ENCODE measurements at regions not wholly inside any gene's neighbourhood (a gene's known extent, or its start where the extent isn't known, plus 50 kb on each side); places are given as distances from the start of the nearest gene placed in this dataset.

DNA sequence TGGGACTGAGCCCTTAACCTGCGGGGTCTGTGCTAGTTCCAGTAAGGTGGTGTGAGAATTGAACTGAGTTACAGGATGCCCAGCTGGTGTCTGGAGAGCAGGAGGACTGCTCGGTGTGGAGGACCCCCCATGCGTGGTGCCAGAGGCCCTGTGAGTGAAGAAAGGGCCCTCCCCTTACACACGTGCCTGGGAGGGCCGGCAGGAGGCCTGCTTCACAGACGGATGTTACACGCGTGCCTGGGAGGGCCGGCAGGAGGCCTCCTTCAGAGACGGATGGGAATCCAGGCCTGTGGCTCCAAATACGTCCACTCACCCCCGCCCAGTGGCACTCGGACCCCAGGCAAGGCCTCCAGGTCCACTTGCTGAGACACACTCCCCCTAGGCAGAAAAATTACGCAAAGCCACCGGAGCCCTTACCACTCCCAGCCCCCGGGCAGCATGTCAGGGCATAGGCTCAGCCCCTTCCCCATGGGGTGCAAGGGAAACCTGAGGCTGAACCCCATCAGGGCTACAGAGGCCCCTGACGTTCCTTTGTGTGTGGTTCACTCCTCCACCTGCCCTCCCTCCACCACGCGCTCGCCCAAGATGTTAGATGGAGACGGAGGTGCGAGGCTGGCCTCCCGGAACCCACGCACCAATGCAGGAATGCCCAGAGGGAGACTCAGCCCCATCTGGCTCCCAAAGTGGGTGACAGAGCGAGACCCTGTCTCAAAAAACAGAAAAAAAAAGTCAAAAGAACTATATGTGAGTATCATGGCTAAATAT lies 227.8 kb downstream of the BRD1 start:
- Histone ChIP-seq H3K4me1 (ENCODE audit: control insufficient read depth in 1 of 2, insufficient read depth in 2 of 2, low read length in 2 of 2) (no peaks in the 10 kb centered on the region), H3K27me3 (ENCODE audit: control insufficient read depth in 1 of 2, insufficient read depth in 2 of 2, low read length in 2 of 2) (no peaks in the 10 kb centered on the region), H3K9me3 (ENCODE audit: control insufficient read depth in 1 of 2, low read length in 2 of 2) (peaks cover 0 to 2% of the 10 kb centered on the region in 2 donors), H3K36me3 (ENCODE audit: control insufficient read depth in 1 of 2, insufficient read depth in 2 of 2, low read length in 2 of 2) (no peaks in the 10 kb centered on the region), H3K27ac (ENCODE audit: low read depth, low read length) (no peak overlapping the region), H3K4me3 (ENCODE audit: low read depth in 1 of 2, low read length in 2 of 2) (no peak overlapping the region), H3K9ac (ENCODE audit: low read depth in 1 of 2, low read length in 2 of 2) (no peak overlapping the region)

DNA sequence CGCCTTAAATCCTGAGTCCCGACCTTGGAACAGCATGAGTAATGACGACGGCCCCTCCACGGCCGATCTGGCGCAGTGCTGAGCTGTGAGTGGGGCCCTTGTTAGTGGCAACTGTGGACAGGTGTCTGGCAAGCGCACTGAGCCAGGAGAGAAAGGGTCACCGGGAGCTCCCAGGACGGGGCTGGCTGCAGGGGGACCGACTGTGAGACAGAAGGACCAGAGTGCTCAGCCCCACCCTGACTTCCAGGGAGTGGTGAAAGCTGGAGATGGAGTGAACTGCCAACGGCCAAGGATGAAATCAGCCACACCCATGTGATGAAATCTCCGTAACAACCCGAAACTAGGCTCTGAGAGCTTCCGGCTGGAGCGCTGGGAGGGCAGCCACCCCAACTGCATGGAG lies 228.6 kb downstream of the BRD1 start:
- H3K27ac ChIP-seq (ENCODE audit: low read depth, low read length), result no peak overlapping the region
- H3K36me3 ChIP-seq (ENCODE audit: control insufficient read depth in 1 of 2, insufficient read depth in 2 of 2, low read length in 2 of 2), result no peaks in the 10 kb centered on the region
- no peak overlapping the region for H3K4me3 ChIP-seq (ENCODE audit: low read depth in 1 of 2, low read length in 2 of 2)
- no peaks in the 10 kb centered on the region for H3K9me3 ChIP-seq (ENCODE audit: control insufficient read depth in 1 of 2, low read length in 2 of 2)
- no peaks in the 10 kb centered on the region for H3K27me3 ChIP-seq (ENCODE audit: control insufficient read depth in 1 of 2, insufficient read depth in 2 of 2, low read length in 2 of 2)
- no peak overlapping the region for H3K9ac ChIP-seq (ENCODE audit: low read depth in 1 of 2, low read length in 2 of 2)
- H3K4me1 ChIP-seq (ENCODE audit: control insufficient read depth in 1 of 2, insufficient read depth in 2 of 2, low read length in 2 of 2), result no peaks in the 10 kb centered on the region

- Histone ChIP-seq H3K27me3 (ENCODE audit: control insufficient read depth in 1 of 2, insufficient read depth in 2 of 2, low read length in 2 of 2) (no peaks in the 10 kb centered on the region), H3K4me1 (ENCODE audit: control insufficient read depth in 1 of 2, insufficient read depth in 2 of 2, low read length in 2 of 2) (no peaks in the 10 kb centered on the region), H3K36me3 (ENCODE audit: control insufficient read depth in 1 of 2, insufficient read depth in 2 of 2, low read length in 2 of 2) (no peaks in the 10 kb centered on the region), H3K9ac (ENCODE audit: low read depth in 1 of 2, low read length in 2 of 2) (no peak overlapping the region), H3K9me3 (ENCODE audit: control insufficient read depth in 1 of 2, low read length in 2 of 2) (no peaks in the 10 kb centered on the region), H3K27ac (ENCODE audit: low read depth, low read length) (no peak overlapping the region), H3K4me3 (ENCODE audit: low read depth in 1 of 2, low read length in 2 of 2) (no peak overlapping the region)
These were observed 229.3 kb downstream of the BRD1 start for GRCh38 chr22:49598338-49598737.

GRCh38 chr22:49597428-49598039 lies 230.1 kb downstream of the BRD1 start:
- no peaks in the 10 kb centered on the region for H3K36me3 ChIP-seq (ENCODE audit: control insufficient read depth in 1 of 2, insufficient read depth in 2 of 2, low read length in 2 of 2)
- H3K9ac ChIP-seq (ENCODE audit: low read depth in 1 of 2, low read length in 2 of 2), result no peak overlapping the region
- H3K4me1 ChIP-seq (ENCODE audit: control insufficient read depth in 1 of 2, insufficient read depth in 2 of 2, low read length in 2 of 2), result no peaks in the 10 kb centered on the region
- no peaks in the 10 kb centered on the region for H3K9me3 ChIP-seq (ENCODE audit: control insufficient read depth in 1 of 2, low read length in 2 of 2)
- H3K27me3 ChIP-seq (ENCODE audit: control insufficient read depth in 1 of 2, insufficient read depth in 2 of 2, low read length in 2 of 2), result no peaks in the 10 kb centered on the region
- no peak overlapping the region for H3K27ac ChIP-seq (ENCODE audit: low read depth, low read length)
- no peak overlapping the region for H3K4me3 ChIP-seq (ENCODE audit: low read depth in 1 of 2, low read length in 2 of 2)

- H3K9ac ChIP-seq (ENCODE audit: low read depth in 1 of 2, low read length in 2 of 2), result no peak overlapping the region
- no peaks in the 10 kb centered on the region for H3K4me1 ChIP-seq (ENCODE audit: control insufficient read depth in 1 of 2, insufficient read depth in 2 of 2, low read length in 2 of 2)
- no peak overlapping the region for H3K27ac ChIP-seq (ENCODE audit: low read depth, low read length)
- H3K4me3 ChIP-seq (ENCODE audit: low read depth in 1 of 2, low read length in 2 of 2), result no peak overlapping the region
- no peaks in the 10 kb centered on the region for H3K9me3 ChIP-seq (ENCODE audit: control insufficient read depth in 1 of 2, low read length in 2 of 2)
- H3K27me3 ChIP-seq (ENCODE audit: control insufficient read depth in 1 of 2, insufficient read depth in 2 of 2, low read length in 2 of 2), result no peaks in the 10 kb centered on the region
- no peaks in the 10 kb centered on the region for H3K36me3 ChIP-seq (ENCODE audit: control insufficient read depth in 1 of 2, insufficient read depth in 2 of 2, low read length in 2 of 2)
These were observed 232.1 kb downstream of the BRD1 start for GRCh38 chr22:49595465-49596078.

DNA sequence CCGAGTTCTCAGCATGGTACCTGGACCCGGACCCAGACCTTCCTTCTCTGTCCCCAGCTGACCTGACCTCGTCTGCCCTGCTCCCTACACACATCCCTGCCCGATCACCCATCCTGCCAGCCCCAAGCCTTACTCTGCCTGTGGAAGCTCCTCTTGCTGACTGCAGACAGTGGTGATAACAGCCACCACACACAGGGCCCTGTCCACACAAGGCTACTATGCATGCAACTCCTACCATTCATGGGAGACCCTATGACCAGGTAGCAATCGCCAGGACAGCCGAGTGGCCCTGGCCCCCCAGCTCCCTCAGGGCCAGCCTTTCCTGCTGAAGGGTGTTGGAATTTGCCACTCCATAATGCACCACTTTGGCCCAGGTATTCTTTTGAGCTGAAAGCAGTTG lies 233.6 kb downstream of the BRD1 start:
- Histone ChIP-seq H3K4me1 (ENCODE audit: control insufficient read depth in 1 of 2, insufficient read depth in 2 of 2, low read length in 2 of 2) (no peaks in the 10 kb centered on the region), H3K27me3 (ENCODE audit: control insufficient read depth in 1 of 2, insufficient read depth in 2 of 2, low read length in 2 of 2) (no peaks in the 10 kb centered on the region), H3K36me3 (ENCODE audit: control insufficient read depth in 1 of 2, insufficient read depth in 2 of 2, low read length in 2 of 2) (no peaks in the 10 kb centered on the region), H3K9ac (ENCODE audit: low read depth in 1 of 2, low read length in 2 of 2) (no peak overlapping the region), H3K4me3 (ENCODE audit: low read depth in 1 of 2, low read length in 2 of 2) (no peak overlapping the region), H3K27ac (ENCODE audit: low read depth, low read length) (no peak overlapping the region), H3K9me3 (ENCODE audit: control insufficient read depth in 1 of 2, low read length in 2 of 2) (no peaks in the 10 kb centered on the region)

- no peaks in the 10 kb centered on the region for H3K27me3 ChIP-seq (ENCODE audit: control insufficient read depth in 1 of 2, insufficient read depth in 2 of 2, low read length in 2 of 2)
- H3K9me3 ChIP-seq (ENCODE audit: control insufficient read depth in 1 of 2, low read length in 2 of 2), result no peaks in the 10 kb centered on the region
- no peak overlapping the region for H3K27ac ChIP-seq (ENCODE audit: low read depth, low read length)
- H3K36me3 ChIP-seq (ENCODE audit: control insufficient read depth in 1 of 2, insufficient read depth in 2 of 2, low read length in 2 of 2), result no peaks in the 10 kb centered on the region
- H3K4me3 ChIP-seq (ENCODE audit: low read depth in 1 of 2, low read length in 2 of 2), result no peak overlapping the region
- no peak overlapping the region for H3K9ac ChIP-seq (ENCODE audit: low read depth in 1 of 2, low read length in 2 of 2)
- H3K4me1 ChIP-seq (ENCODE audit: control insufficient read depth in 1 of 2, insufficient read depth in 2 of 2, low read length in 2 of 2), result no peaks in the 10 kb centered on the region
These were observed 234.2 kb downstream of the BRD1 start for GRCh38 chr22:49593509-49593908.

DNA sequence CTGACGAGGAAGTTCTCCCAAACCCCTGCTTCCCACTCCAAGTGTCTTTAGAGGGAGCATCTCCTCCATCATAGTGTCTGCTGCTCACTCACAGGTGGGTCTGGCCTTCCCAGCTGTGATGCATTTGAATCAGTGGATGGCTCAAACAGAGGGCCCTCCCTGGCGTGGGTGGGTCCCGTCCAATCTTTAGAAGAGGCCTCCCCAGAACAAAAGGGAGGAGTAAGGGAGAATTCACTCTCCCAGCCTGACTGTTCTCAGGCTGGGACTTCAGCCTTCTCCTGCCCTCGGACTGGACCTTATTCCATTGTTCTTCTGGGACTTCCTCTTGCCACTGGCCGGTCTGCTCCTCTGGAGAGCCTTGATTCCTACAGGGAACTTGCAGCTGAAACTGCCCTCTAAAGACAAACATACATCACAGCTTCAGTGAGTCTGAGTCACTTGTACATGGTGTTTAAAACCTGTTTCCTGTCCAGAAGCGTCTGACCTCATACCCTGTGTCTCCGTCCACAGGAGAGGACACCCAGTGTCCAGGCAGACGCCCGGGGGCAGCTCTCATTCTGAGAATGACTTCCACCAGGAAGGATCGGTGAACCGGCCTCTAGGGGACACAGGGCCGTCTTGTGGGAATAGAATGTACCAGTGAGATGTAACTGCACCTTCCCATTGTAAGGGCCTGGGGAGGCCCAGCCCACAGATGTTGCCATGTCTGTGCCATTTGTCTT lies 234.7 kb downstream of the BRD1 start:
- Histone ChIP-seq H3K4me3 (ENCODE audit: low read depth in 1 of 2, low read length in 2 of 2) (no peak overlapping the region), H3K4me1 (ENCODE audit: control insufficient read depth in 1 of 2, insufficient read depth in 2 of 2, low read length in 2 of 2) (no peaks in the 10 kb centered on the region), H3K27me3 (ENCODE audit: control insufficient read depth in 1 of 2, insufficient read depth in 2 of 2, low read length in 2 of 2) (no peaks in the 10 kb centered on the region), H3K36me3 (ENCODE audit: control insufficient read depth in 1 of 2, insufficient read depth in 2 of 2, low read length in 2 of 2) (no peaks in the 10 kb centered on the region), H3K27ac (ENCODE audit: low read depth, low read length) (no peak overlapping the region), H3K9ac (ENCODE audit: low read depth in 1 of 2, low read length in 2 of 2) (no peak overlapping the region), H3K9me3 (ENCODE audit: control insufficient read depth in 1 of 2, low read length in 2 of 2) (no peaks in the 10 kb centered on the region)

GRCh38 chr22:49590851-49591445 lies 236.7 kb downstream of the BRD1 start:
- no peaks in the 10 kb centered on the region for H3K4me1 ChIP-seq (ENCODE audit: control insufficient read depth in 1 of 2, insufficient read depth in 2 of 2, low read length in 2 of 2)
- no peak overlapping the region for H3K27ac ChIP-seq (ENCODE audit: low read depth, low read length)
- H3K9ac ChIP-seq (ENCODE audit: low read depth in 1 of 2, low read length in 2 of 2), result no peak overlapping the region
- H3K9me3 ChIP-seq (ENCODE audit: control insufficient read depth in 1 of 2, low read length in 2 of 2), result no peaks in the 10 kb centered on the region
- no peaks in the 10 kb centered on the region for H3K36me3 ChIP-seq (ENCODE audit: control insufficient read depth in 1 of 2, insufficient read depth in 2 of 2, low read length in 2 of 2)
- no peak overlapping the region for H3K4me3 ChIP-seq (ENCODE audit: low read depth in 1 of 2, low read length in 2 of 2)
- no peaks in the 10 kb centered on the region for H3K27me3 ChIP-seq (ENCODE audit: control insufficient read depth in 1 of 2, insufficient read depth in 2 of 2, low read length in 2 of 2)

DNA sequence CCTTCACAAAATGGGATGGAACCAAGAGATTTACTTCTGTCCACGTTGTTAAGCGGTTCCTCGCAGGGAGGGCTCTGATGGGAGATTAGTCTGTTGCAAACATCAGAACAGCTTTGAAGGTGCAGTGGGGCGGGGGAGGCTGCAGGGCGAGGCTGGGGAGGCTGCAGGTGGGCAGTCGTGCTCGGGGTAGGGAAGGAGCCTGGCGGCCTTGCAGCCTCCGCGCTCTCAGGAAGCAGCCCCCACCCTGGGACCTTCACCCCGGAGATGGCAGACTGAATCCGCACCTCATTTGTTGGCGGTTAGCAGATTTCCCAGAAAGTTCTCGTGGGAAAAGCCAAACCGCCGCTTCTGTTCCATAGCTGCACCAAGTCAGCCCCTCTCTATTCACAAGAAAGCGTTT lies 237.3 kb downstream of the BRD1 start:
- Histone ChIP-seq H3K9ac (ENCODE audit: low read depth in 1 of 2, low read length in 2 of 2) (no peak overlapping the region), H3K27ac (ENCODE audit: low read depth, low read length) (no peak overlapping the region), H3K36me3 (ENCODE audit: control insufficient read depth in 1 of 2, insufficient read depth in 2 of 2, low read length in 2 of 2) (no peaks in the 10 kb centered on the region), H3K4me1 (ENCODE audit: control insufficient read depth in 1 of 2, insufficient read depth in 2 of 2, low read length in 2 of 2) (no peaks in the 10 kb centered on the region), H3K4me3 (ENCODE audit: low read depth in 1 of 2, low read length in 2 of 2) (no peak overlapping the region), H3K27me3 (ENCODE audit: control insufficient read depth in 1 of 2, insufficient read depth in 2 of 2, low read length in 2 of 2) (no peaks in the 10 kb centered on the region), H3K9me3 (ENCODE audit: control insufficient read depth in 1 of 2, low read length in 2 of 2) (no peaks in the 10 kb centered on the region)

Measured in duodenal mucosa (tissue), 2 donors.